ENCODE measurements at regions not wholly inside any gene's neighbourhood (a gene's known extent, or its start where the extent isn't known, plus 50 kb on each side); places are given as distances from the start of the nearest gene placed in this dataset.

GRCh38 chr21:22456241-22456640 is 1458.0 kb downstream of the NCAM2 start:
- no peak overlapping the region for H3K14ac ChIP-seq (ENCODE audit: insufficient read length)
- H3K79me1 ChIP-seq (ENCODE audit: low read depth, low read length): no peaks in the 10 kb centered on the region
- POLR2A ChIA-PET (ENCODE audit: partially characterized antibody): no interaction called here
- no peak overlapping the region for H4K91ac ChIP-seq (replicated peaks; ENCODE audit: insufficient read length, low read length)
- no peaks in the 10 kb centered on the region for H3K36me3 ChIP-seq (ENCODE audit: control insufficient read depth in 2 of 4, insufficient read depth in 4 of 4, low read length in 3 of 4)
- no peak overlapping the region for H2AK5ac ChIP-seq (ENCODE audit: low read depth, low read length)
- no peak overlapping the region for H4K5ac ChIP-seq (ENCODE audit: insufficient read length, low read depth, low read length)
- no peak for TF ChIP-seq SP2 (IDR thresholded peaks at IDR 0.05; ENCODE audit: low read length)
- TF ChIP-seq BACH1 (IDR thresholded peaks at IDR 0.05; ENCODE audit: low read length): no peak
- TF ChIP-seq POLR2AphosphoS5 (IDR thresholded peaks at IDR 0.05; ENCODE audit: low read depth, low read length): no peak
- TF ChIP-seq SIN3A (conservative IDR thresholded peaks at IDR 0.05 in 1 of 2, IDR thresholded peaks at IDR 0.05 in 1 of 2; ENCODE audit: low read depth in 1 of 2, low read length in 2 of 2): no peak
- no peak for TF ChIP-seq SP4 (IDR thresholded peaks at IDR 0.05; ENCODE audit: low read length)
- no peak for TF ChIP-seq JUND (IDR thresholded peaks at IDR 0.05; ENCODE audit: low read length)
- TF ChIP-seq MAX (IDR thresholded peaks at IDR 0.05): no peak
- TF ChIP-seq POU5F1 (IDR thresholded peaks at IDR 0.05; ENCODE audit: low read depth, low read length): no peak
- TF ChIP-seq TAF1 (IDR thresholded peaks at IDR 0.05; ENCODE audit: low read depth, low read length): no peak
- TF ChIP-seq NRF1 (IDR thresholded peaks at IDR 0.05; ENCODE audit: low read depth, low read length): no peak
- no peak for TF ChIP-seq TEAD4 (IDR thresholded peaks at IDR 0.05; ENCODE audit: low read depth, low read length)
- TF ChIP-seq EZH2 (IDR thresholded peaks at IDR 0.05; ENCODE audit: low read depth, low read length, severe bottlenecking): no peak
- TF ChIP-seq, protein P1, sequence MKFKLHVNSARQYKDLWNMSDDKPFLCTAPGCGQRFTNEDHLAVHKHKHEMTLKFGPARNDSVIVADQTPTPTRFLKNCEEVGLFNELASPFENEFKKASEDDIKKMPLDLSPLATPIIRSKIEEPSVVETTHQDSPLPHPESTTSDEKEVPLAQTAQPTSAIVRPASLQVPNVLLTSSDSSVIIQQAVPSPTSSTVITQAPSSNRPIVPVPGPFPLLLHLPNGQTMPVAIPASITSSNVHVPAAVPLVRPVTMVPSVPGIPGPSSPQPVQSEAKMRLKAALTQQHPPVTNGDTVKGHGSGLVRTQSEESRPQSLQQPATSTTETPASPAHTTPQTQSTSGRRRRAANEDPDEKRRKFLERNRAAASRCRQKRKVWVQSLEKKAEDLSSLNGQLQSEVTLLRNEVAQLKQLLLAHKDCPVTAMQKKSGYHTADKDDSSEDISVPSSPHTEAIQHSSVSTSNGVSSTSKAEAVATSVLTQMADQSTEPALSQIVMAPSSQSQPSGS (IDR thresholded peaks at IDR 0.05; ENCODE audit: low read length): no peak
- TF ChIP-seq ZNF274 (IDR thresholded peaks at IDR 0.05; ENCODE audit: borderline replicate concordance, extremely low read depth, low read length): no peak
- H2BK120ac ChIP-seq (replicated peaks; ENCODE audit: low read depth, low read length): no peak overlapping the region
- CTCF ChIA-PET (ENCODE audit: partially characterized antibody): no interaction called here
- no peak overlapping the region for H2BK12ac ChIP-seq (ENCODE audit: low read depth, low read length)
- H3K4ac ChIP-seq (replicated peaks; ENCODE audit: insufficient read length, low read depth, low read length): no peak overlapping the region
- H3K27me3 ChIP-seq (replicated peaks in 1 of 4; ENCODE audit: control insufficient read depth in 3 of 4, extremely low read depth in 1 of 4, insufficient read depth in 3 of 4, low read length in 3 of 4): no peaks in the 10 kb centered on the region
- H2BK20ac ChIP-seq (ENCODE audit: low read length): no peak overlapping the region
- H3K9ac ChIP-seq (replicated peaks in 1 of 4; ENCODE audit: extremely low read depth in 1 of 4, low read depth in 3 of 4, low read length in 3 of 4): no peak overlapping the region
- H3K23ac ChIP-seq (ENCODE audit: insufficient read length): no peak overlapping the region
- no peaks in the 10 kb centered on the region for H3K79me2 ChIP-seq (ENCODE audit: control insufficient read depth in 1 of 2, insufficient read depth in 2 of 2, low read length in 2 of 2)
- no peaks in the 10 kb centered on the region for H3K23me2 ChIP-seq (ENCODE audit: low read depth, low read length)
- H2BK5ac ChIP-seq (ENCODE audit: low read depth, low read length): no peak overlapping the region
- no peaks in the 10 kb centered on the region for H3K9me3 ChIP-seq (ENCODE audit: insufficient read depth in 2 of 2, low read depth in 1 of 2, low read length in 1 of 2)
- no peak overlapping the region for H2BK15ac ChIP-seq (ENCODE audit: low read length)
- H3K4me2 ChIP-seq (ENCODE audit: insufficient read depth in 1 of 2, low read depth in 2 of 2, low read length in 2 of 2): no peak overlapping the region
- no peak overlapping the region for H4K8ac ChIP-seq (ENCODE audit: extremely low read depth, insufficient read depth, low read length)
- DNase-seq (ENCODE audit: low read depth in 1 of 2, low spot score in 2 of 2): no peak
- H3K27ac ChIP-seq (ENCODE audit: low read depth, low read length): no peak overlapping the region
- H3K4me3 ChIP-seq (ENCODE audit: extremely low read depth in 1 of 4, insufficient read depth in 2 of 4, low read depth in 3 of 4, low read length in 4 of 4): no peak overlapping the region
- H3K4me1 ChIP-seq (replicated peaks in 1 of 4; ENCODE audit: control insufficient read depth in 3 of 4, insufficient read depth in 4 of 4, low read length in 3 of 4): no peaks in the 10 kb centered on the region
- H3K56ac ChIP-seq (replicated peaks; ENCODE audit: insufficient read length, low read depth, low read length): no peak overlapping the region
- WGBS, 2 experiments (ENCODE audit: extremely low coverage in 1 of 2, insufficient coverage in 1 of 2, insufficient read length in 1 of 2, insufficient replicate concordance in 2 of 2, low coverage in 1 of 2, low lambda C conversion rate in 2 of 2, missing lambda C conversion rate in 1 of 2): 87% methylated on average over 2 of the region's 2 CpGs; no CpG with 5 or more reads in 1 of the 2 experiments
- H3K18ac ChIP-seq (ENCODE audit: extremely low read depth, low read length): no peak overlapping the region
- no peak for FAIRE-seq
- H4K20me1 ChIP-seq (replicated peaks in 1 of 2; ENCODE audit: control insufficient read depth in 1 of 2, insufficient read depth in 2 of 2, low read length in 2 of 2): no peaks in the 10 kb centered on the region
- no peak overlapping the region for H2AFZ ChIP-seq (ENCODE audit: low read length)

Data from H1 (cell line).